ENCODE measurements at regions not wholly inside any gene's neighbourhood (a gene's known extent, or its start where the extent isn't known, plus 50 kb on each side); places are given as distances from the start of the nearest gene placed in this dataset.

DNA sequence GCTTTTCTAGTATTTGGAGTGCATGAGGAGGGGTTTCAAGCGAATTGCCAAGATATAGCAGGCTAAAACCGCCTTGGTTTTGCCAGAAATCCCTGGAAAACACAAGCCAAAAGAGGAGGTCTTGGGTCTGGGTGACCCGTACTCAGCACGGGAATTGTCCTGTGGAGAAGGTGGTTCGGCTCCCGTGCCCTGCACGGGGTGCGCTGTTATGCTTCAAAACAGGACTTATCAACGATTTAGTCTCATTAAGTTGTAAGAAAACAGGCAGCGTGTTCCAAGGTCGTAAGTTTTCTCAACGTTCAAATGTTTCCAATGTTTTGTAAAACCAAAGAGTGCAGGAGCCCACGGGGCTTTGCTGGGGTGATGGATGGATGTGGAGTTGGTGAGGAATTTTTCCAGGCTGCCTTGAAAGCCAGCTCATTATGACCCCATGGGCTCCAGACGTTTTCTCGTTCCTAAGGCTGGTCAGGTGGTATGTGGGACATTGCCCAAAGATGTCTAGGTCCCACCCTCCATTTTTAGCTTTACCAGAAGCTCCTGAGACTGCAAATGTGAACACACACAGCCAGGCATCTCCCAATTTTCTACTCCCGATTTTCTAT is 75.4 kb upstream of the CLDN14 start:
- no peak for DNase-seq

DNA sequence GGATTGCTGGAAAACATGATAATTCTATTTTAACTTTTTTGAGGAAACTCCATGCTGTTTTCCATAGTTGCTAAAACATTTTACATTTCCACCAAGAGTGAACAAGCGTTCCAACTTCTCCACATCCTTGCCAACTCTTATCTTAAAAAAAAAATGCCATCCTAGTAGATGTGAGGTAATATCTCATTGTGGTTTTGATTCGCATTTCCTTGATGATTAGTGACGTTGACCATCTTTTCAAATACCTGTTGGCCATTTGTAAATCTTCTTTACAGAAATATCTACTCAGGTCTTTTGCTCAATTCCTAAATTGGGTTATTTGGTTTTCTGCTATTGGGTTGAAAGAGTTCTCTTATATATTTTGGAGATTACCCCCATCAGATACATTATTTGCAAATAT is 77.4 kb upstream of the CLDN14 start:
- DNase-seq, result no peak

DNA sequence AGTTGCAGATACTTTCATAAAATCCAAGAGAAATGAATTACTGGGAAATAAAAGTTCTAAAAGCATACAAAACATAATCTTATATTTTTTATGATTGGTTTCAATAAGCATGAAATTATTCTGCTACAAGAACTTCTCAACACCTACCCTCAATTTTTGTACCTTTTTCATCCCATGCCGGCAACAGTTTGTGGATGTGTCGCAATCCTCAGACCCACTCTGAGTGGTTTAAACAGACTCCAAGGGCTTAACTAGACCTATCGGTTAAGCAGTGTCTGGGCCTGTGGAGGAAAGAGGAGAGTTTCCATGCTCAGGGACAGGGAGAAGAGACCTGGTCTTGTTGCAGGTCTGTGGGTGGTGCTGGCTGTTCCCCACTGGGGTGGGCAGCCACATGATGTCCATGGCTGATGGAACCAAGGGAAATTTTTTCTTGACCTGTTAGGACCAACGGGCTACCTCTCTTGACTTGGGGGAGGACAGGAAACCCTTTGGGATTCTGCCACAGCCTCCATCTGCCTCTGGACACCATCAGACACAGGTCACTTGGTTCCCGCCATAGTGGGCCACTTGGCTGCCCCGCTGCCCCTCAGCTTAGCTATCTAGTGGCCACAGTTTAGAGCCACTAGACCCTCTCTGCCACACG is 81.1 kb upstream of the CLDN14 start:
- DNase-seq, result no peak

DNA sequence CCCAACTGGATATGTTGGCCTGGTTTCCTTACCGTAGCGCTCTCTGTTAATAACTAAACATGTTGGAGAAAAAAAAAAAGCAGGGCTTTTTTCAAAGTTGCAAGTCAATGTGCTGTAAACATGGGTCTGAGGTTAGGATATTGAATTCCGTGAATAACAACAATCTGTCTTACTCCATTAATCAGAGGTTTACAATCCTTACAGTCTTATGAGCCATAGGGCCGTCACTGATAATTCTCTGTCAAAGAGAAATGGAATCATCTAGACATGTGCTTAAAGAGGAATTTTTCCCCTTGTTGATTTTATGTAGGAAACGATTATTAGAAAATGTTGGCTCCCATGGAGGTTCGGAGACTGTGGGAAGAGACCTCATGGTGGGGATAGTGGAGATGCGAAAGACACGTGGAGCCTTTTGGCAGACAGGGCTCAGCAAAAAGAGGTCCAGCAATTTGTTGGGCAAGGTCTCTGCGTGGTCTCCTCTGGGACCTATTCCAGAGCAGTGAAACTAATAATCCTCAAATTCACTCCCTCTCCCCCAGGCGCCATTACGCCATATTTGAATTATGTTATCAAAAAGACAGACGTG is 83.5 kb upstream of the CLDN14 start:
- DNase-seq, result no peak

DNA sequence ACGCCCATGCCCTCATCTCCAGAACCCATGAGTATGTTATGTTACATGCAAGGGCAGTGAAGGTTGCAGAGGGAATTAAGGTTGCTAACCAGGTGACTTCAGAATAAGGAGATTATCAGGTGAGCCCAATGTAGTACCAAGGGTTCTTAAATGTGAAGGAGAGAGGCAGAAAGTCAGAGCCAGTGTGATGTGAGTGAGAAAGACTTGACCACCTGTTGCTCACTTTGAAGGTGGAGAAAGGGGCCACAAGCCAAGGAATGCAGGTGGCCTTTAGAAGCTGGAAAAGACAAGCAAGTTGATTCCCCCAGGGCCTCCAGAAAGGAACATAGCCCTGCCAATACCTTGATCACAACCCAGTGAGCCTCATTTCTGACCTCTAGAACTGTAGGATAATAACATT is 84.7 kb upstream of the CLDN14 start:
- DNase-seq, result no peak

DNA sequence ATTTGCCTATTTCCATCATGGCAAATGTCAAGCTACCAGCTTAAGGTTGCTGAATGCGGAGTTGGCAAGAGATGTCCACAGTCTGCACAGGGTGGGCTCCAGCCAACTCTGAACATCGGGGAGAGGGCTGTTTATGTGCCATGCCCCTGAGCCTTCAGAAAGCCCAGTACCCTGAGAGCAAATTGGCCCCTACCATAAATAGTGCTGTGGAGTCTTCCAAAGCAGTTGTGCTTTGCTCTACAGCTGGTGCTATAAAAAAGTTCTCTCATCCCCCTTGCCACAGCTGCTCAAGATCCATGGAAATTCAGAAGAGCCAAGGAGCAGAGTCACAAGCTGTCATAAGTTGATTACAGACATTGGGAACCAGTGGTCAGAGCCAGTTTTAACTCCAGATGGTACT is 85.6 kb upstream of the CLDN14 start:
- no peak for DNase-seq

DNA sequence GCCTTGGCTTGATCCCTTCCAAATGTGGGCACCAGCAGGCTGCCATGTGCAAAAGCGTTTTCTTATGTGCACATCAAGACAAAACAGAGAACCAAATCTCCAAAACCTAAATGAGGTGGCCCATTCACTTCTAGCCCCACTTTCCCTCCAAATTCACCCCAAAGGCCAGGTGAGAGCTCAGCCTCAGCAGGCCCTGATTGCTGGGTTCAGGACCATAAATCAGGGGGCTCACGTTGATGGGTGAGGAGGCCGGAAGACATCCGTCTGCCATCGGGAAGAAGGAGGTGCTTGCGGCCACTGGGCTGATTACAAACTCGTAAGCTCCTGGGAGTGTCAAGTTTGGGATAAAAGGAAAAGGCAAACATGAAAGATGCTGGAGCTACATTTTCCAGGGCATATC is 86.7 kb upstream of the CLDN14 start:
- no peak for DNase-seq

DNA sequence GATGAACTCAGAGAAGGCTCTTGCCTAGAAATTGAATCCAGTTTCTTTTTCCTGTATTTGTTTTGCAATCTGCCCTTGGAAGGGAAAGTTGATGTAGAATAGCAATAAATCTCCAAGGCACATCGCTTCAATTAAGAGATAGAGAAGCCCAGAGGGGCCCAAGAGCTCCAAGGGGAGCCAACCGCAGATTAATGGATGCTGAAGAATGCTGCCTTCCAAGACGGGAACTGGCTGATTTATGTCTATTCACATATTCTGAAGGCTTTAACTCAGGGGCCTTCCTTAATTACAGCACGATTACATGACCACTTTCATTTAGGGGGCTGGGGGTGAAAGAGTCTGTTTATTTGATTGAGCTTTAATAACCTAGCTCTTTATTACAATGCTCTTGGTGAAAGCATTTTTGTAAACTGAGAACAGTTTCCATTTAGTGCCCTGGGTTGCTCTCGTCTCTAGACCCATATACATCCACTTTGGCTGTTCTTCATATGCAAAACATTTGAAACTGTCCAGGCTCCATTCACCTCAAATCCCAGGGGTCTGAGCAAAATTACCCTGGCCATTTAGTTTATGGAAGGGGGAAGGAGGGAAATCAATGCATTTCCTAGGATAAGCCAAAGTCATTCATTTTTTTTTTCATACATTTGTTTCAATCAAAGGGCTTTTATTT is 87.4 kb upstream of the CLDN14 start:
- no peak for DNase-seq

DNA sequence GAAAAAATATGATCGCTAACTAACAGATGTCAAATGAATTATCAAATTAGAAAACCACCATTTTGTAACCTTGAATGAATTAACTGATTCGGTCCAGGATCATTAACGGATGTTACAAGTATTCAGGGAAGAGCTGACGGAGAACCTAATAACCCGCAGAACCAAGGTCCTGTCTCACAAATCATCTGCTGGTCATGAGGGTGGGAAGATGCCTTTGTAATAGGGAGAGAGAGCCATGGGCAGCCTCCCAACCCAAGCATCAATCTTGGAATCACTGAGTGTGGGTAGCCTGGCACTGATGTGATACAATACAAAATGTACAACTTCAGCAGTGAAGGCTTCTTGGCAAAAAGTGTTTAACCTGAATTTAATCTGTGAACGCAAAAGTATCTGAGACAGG is 89.6 kb upstream of the CLDN14 start:
- no peak for DNase-seq

DNA sequence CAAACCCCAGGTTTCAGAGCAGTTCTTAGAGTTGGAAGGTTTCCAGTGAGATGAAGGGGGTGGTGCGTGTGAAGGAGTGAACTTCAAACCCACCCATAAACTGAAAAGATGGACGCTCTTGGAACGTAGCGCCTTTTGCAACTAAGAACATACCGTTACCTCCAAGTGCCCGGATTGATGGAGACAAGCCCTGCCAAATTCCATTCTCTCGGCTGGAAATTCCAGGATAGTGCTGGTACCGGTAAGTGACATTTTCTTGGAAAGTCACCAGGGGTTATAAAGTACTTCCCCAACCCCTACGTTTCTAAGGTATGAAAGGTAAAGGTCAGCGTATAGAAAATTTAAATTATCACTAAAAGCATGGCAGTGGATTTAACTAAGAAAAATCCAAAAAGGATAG is 91.6 kb upstream of the CLDN14 start:
- DNase-seq, result no peak

DNA sequence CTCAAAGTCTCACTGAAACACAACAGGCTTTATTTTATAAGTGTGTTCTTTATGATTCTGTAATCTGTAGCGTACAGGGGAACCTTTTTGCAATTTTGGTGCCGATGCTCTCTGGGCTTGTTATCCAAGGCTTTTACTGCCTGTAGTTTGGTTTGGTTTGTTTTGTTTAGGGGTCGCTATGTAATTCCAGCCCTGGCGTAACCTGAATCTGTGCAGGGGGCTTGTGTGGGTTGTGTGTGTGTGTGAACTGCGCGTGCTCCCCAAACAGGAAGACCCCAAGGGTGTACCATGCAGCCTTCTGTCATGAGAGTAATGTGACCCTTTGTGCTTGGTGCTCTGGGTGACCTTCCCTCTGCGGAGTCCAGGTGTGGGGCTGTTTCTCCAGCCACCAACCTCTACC is 92.1 kb upstream of the CLDN14 start:
- no peak for DNase-seq

DNA sequence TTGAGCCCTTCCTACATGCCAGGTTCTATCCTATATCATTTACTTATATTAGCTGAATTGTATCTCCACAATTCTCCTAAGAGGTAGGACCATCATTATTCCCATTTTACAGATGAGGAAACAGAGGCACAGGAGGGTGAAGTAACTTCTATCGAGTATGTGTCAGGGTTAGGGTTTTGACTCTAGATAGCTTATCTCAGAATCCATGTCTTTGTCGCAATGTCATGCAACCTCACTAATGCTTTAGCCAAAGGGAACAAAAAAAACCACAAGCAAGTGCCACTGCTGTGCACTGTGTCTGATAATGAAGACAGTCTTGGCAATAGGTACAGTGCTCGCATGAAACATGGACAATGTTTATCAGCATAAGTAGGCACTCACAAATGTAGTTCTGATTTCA is 95.4 kb upstream of the CLDN14 start:
- no peak for DNase-seq

DNA sequence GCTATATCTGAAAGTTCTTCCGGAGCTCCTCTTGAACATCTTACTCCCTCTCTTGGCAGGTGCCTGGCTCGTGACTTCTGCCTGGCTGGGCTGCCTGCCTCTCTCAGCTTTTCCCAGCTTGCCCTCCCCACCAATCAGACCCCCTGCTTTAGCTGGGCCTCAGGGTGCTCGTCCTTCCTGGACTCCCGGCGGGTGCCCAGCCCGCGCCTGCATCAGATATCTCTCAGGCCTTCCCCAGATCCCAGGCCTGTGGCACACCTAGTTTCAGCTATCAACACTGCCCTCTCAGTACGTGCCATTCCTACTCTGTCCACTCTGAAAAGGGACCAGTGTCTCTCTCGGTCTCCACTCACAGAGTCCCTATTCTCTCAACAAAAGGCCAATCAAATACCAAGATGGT is 96.5 kb upstream of the CLDN14 start:
- DNase-seq, result no peak

DNA sequence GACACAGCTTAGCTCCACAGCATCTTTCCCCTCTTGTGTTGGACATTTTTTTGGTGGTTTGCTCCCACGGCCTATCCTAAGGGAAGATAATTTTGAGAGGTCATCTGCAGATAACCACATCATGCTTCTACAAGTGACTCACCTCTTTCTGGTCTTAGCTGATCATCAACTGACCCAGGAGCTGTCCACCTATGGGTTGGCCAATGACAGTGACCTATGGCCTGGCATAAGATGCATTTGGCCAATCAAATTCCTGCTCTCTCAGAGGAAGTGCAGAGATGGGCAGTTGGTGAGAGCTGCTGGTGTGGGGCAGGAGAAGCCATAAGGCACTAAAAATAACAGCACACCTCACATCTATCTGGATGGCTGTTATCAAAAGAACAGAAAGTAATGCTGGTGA is 100.0 kb upstream of the CLDN14 start:
- DNase-seq, result no peak

DNA sequence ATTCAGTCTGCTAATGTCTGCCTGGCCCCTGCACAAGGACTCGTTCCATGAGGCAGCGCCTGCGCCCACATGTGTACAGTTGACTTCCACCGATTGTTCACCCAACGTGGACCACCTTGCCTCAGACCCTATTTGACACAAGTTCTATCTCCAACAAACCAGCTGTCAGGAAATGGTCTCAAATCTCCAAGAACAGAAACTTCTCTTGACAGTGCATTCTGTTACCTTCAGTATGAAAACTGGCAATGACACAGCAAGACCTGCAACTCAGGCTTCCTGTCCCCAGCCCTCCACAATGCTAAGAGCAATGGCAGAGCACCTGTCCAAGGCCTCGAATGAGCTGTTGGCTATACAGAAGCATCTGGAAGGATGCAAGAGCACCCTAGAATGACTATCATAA is 102.3 kb upstream of the CLDN14 start:
- no peak for DNase-seq

DNA sequence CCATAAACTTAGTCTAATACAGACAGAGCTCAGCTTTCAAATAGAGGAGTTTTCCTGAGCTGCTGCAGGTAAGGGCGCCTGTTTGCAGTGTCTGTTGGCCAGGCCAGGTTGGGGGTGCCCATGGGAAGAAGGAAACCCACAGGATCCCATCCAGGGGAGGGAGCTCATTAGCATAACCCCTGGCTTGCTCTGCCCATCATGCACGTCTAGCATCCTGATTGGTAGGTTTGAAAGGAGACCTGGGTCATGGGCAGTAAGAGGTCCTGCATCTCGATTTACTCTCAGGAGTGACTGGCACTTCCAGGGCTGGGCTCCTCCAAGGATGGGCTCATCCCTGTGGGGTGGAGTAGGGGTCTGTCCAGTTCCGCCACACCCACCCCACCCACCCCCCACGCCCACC is 103.7 kb upstream of the CLDN14 start:
- DNase-seq, result no peak

DNA sequence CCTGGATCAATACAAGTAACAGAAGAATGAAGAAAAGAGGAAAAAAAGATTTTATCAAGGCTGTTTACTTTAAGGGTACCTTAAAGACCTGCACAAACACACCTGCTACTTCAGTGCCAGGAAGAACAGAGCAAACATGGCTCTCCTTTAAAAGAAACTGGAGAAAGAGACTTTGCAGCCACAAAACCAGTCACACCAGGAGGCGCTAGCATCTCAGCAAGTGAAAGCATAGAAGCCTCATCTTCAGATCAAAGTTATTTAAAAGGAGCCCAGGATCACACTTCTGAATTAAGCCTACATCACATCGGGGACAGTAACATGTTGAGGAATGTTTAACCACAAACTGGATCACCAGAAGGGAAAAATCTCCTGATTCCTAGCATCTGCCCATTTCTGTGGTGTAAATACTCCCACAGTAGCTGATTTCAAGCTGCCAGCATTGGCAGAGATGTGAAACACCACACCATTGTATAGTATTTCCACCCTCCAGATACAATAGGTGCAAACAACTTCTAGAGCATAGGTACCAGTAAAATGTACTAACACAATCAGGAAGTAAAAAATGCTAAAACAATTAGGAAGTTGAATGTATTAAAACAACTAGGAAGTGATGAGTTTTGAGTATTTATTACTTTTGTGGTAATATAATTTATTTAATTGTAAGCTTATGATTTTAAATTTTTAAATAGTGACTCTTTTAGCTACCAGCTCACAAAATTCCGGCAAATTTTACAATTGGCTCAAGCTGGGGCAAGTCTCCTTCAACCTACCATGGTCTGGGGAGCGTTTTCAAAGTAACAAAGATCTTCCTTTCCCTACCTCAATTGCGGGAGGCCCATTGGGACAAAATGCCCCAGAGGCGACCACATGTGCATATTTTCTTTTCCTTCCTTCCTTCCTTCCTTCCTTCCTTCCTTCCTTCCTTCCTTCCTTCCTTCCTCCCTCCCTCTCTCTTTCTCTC is 105.3 kb upstream of the CLDN14 start:
- DNase-seq, result no peak

DNA sequence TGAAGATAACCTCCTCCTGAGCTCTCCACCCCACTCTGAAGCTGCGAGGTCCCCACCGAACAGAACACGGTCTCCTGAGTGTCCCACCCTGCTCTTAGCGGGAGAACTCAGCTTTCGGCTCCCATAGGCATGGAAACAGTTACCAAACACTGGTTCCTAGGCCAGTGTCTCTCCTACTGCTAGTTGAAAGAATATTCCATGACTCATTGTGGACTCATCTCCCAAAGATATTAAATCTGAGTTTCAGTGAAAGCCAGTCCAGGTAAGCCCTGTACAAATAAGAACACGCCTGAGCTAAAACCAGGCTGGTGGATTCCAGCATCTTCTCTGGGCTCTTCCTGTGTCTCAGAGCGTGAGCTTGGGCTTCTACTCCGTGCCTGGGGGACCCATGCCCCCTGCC is 107.5 kb upstream of the CLDN14 start:
- DNase-seq, result peak; percentile 4

DNA sequence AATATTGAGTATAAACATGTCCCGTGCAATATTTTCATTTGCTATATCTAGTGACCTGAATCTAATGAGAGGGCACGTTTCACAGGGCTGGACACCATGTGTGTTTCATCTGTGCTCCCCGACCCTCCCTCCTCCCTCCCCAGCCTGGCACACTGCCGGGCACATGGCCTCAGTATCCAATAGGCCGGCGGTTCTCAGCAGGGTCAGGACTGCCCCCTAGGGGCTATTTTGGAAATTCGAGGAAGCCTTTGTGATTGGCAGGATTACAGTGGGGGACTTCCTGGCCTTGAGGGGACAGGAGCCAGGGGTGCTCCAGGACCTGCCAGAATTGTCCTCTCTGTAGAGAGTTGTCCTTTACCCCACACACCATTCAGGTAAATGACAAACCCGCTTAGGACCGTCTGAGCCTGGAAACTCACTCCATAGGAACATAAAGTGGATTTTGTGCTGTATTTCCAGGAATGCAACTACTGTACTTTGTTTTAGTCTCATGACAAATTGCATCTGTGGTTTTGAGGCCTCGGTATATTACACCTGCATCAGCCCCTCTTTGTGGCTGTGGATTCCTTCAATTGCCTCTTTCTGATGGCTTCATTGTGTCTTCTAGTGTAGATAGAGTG is 109.5 kb upstream of the SIM2 start:
- DNase-seq, result peak; percentile 61

DNA sequence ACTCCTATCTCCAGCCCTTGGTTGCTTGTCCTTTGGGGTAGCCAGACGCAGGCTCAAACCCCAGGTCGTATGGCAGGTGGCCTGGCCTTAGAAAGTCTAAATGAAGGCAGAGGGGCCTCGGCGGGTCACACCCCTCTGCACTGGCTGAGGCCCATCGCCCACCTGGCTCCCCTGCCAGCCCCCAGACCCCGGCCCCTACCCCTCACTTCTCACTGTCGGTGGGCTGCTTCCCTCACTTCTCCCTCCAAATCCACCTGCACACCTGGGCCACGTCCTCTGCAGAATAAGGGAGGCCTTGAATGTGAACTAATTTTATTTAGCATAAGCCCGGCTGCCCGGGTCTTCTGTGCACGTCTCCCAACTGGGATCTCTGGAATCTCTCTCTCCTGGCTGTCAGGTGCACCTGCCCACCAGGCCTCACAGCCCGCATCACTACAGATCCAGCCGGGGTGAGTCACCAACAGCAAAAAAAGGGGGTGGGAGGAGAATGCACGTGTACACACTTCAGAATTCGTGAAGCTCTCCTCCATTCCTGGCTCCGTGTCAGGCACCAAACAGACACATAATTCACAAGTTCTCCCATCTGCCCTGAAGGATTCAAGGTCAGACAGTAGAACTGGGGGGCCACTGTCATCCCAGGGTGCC is 107.5 kb upstream of the SIM2 start:
- no peak for DNase-seq

DNA sequence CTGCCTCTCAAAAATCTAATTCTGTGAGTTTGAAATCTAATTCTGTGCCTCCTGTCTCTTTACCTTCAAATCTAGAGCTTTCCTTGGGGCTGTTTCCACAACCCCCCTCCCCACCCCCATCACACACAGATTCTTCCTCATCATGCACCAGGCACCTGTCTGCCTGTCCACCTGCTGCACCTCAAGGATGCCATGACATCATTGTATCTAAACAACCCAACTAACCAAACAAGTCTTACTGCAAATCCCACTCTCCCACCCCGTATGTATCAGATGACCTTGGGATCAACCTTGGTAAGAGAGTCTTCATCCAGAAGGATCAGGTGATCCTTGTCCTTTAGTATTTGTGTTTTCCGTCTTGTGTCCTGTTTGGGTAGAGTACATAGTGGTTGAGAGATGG is 102.7 kb upstream of the SIM2 start:
- no peak for DNase-seq

DNA sequence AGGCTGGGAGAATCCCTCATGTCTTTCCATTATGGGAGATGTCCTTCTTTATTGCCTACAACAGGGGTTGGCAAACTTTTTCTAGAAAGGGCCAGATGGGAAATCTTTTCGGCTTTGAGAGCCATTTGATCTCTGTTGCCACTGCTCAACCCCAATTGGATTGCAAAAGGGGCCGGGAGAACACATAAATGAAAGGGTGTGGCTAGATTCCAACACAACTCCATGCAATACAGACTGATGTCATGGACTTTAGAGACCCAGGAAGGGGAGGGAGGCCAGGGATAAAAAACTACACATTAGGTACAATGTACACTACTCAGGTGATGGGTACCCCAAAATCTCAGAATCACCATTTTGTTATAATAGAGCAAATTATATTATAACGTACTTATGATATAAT is 97.6 kb upstream of the SIM2 start:
- no peak for DNase-seq
